ENCODE measurements at regions not wholly inside any gene's neighbourhood (a gene's known extent, or its start where the extent isn't known, plus 50 kb on each side); places are given as distances from the start of the nearest gene placed in this dataset.

GRCh38 chr5:29134418-29134817 is 2059.1 kb upstream of the CDH6 start:
- Histone ChIP-seq H3K79me2 (ENCODE audit: control insufficient read depth, insufficient read depth, low read length) (no peaks in the 10 kb centered on the region), H3K9ac (replicated peaks; ENCODE audit: extremely low read depth, insufficient read depth, low read length) (no peak overlapping the region), H4K20me1 (replicated peaks; ENCODE audit: control insufficient read depth, extremely low read depth, insufficient read depth, low read length) (no peaks in the 10 kb centered on the region), H3K9me3 (replicated peaks; ENCODE audit: control insufficient read depth, insufficient read depth, low read length) (peaks cover 4% of the 10 kb centered on the region), H3K4me1 (ENCODE audit: control insufficient read depth, extremely low read depth, insufficient read depth, low read length) (no peaks in the 10 kb centered on the region), H3K27ac (ENCODE audit: insufficient read depth, low read depth, low read length) (no peak overlapping the region), H3K27me3 (ENCODE audit: control insufficient read depth in 2 of 2, insufficient read depth in 2 of 2, low read length in 2 of 2) (no peaks in the 10 kb centered on the region), H3K9me1 (replicated peaks; ENCODE audit: control insufficient read depth, extremely low read depth, insufficient read depth, low read length) (no peaks in the 10 kb centered on the region), H3K4me2 (ENCODE audit: insufficient read depth, low read length) (no peak overlapping the region), H2AFZ (ENCODE audit: low read depth, low read length) (no peak overlapping the region), H3K36me3 (ENCODE audit: control insufficient read depth in 2 of 2, extremely low read depth in 1 of 2, insufficient read depth in 2 of 2, low read length in 2 of 2) (no peaks in the 10 kb centered on the region), H3K4me3 (replicated peaks in 1 of 3; ENCODE audit: insufficient read depth in 1 of 3, low read depth in 1 of 3, low read length in 3 of 3) (no peak overlapping the region)
- POLR2A ChIA-PET, result no interaction called here
- no TSS peak for BruUV-seq (replicated peaks)
- DNase-seq (ENCODE audit: low read depth, low spot score) (no peak), FAIRE-seq (no peak)
- CTCF ChIA-PET, result no interaction called here
- no peak for TF ChIP-seq EZH2 (IDR thresholded peaks at IDR 0.05; ENCODE audit: borderline replicate concordance, low read depth, low read length, severe bottlenecking)
- TF ChIP-seq JUN (IDR thresholded peaks at IDR 0.05; ENCODE audit: borderline replicate concordance, insufficient read depth, insufficient read length, low read depth), result no peak
- TF ChIP-seq POLR2A (IDR thresholded peaks at IDR 0.05; ENCODE audit: low read depth, low read length), result no peak
- TF ChIP-seq FOS (IDR thresholded peaks at IDR 0.05; ENCODE audit: borderline replicate concordance, insufficient read depth, low read length), result no peak
- no peak for TF ChIP-seq POLR2AphosphoS5 (IDR thresholded peaks at IDR 0.05; ENCODE audit: insufficient read depth, low read depth, low read length)
- no peak for TF ChIP-seq MYC (IDR thresholded peaks at IDR 0.05; ENCODE audit: low read depth, low read length)
- TF ChIP-seq CTCF (IDR thresholded peaks at IDR 0.05; ENCODE audit: extremely low read depth in 1 of 2, insufficient read depth in 1 of 2, low read depth in 1 of 2, low read length in 2 of 2), result no peak
- TF ChIP-seq GATA2 (IDR thresholded peaks at IDR 0.05; ENCODE audit: insufficient read depth, insufficient read length, low read depth, low read length), result no peak
- no peak for TF ChIP-seq MAX (IDR thresholded peaks at IDR 0.05; ENCODE audit: insufficient read depth, insufficient read length)
- intact Hi-C loops (cut with micrococcal nuclease) (no loop called here), dilution Hi-C loops (cut with MboI; ENCODE audit: extremely low pct_ligation_motif_present, low sequenced_read_pairs) (no loop called here)

Measured in endothelial cell of umbilical vein (primary cell).